ENCODE measurements at regions not wholly inside any gene's neighbourhood (a gene's known extent, or its start where the extent isn't known, plus 50 kb on each side); places are given as distances from the start of the nearest gene placed in this dataset.
A peak's percentile ranks its signal among the peaks of the same experiment; 100 is the strongest.

DNA sequence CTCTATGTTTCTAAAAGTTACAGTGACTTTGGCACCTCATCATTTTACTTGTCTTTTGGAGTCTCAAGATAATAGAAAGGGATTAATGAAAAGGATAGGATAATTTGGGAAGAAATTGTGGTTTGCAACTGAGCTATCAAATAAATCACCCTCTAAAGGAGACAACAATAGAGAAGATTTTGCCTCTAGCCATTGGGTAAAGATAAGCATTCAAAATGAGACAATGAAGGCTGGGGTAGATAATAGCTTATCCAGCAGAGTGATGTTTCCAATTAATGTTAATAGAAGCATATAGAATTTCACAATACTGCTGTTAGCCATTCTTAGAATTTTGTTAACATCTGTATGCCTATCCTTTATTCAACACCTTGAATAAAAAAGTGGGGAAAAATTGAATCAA lies 1177.6 kb downstream of the ADGRL3 start:
- no peak overlapping the region; a peak in 1 of 4 replicates for H3K27ac ChIP-seq (ENCODE audit: low read depth in 2 of 2, low read length in 1 of 2)
- peaks cover 0 to 2% of the 10 kb centered on the region in 2 experiments; a peak in 1 of 4 replicates for H3K4me1 ChIP-seq (ENCODE audit: control insufficient read depth in 1 of 2, insufficient read depth in 2 of 2, low read depth in 1 of 2, low read length in 1 of 2)
- H3K27me3 ChIP-seq (ENCODE audit: insufficient read depth): no peaks in the 10 kb centered on the region
- ChIA-PET POLR2A (no interaction called here), CTCF (no interaction called here)
- no peak overlapping the region for H2AFZ ChIP-seq (ENCODE audit: low read depth)
- H3K79me2 ChIP-seq (ENCODE audit: insufficient read depth): no peaks in the 10 kb centered on the region
- H3F3A ChIP-seq (replicated peaks; ENCODE audit: insufficient read depth): no peaks in the 10 kb centered on the region
- no peaks in the 10 kb centered on the region for H3K9me2 ChIP-seq
- H3K9ac ChIP-seq: no peak overlapping the region
- no peak overlapping the region for H3K4me3 ChIP-seq (ENCODE audit: low read depth in 2 of 2, low read length in 1 of 2)
- no peaks in the 10 kb centered on the region for H3K9me3 ChIP-seq
- DNase-seq: peak; percentile 1
- H3K36me3 ChIP-seq (replicated peaks in 1 of 2; ENCODE audit: control insufficient read depth in 1 of 2, insufficient read depth in 2 of 2, low read length in 1 of 2): no peaks in the 10 kb centered on the region
- no peaks in the 10 kb centered on the region for H4K20me1 ChIP-seq (ENCODE audit: insufficient read depth)
- no peak overlapping the region for H3K4me2 ChIP-seq
- TF ChIP-seq EP300 (IDR thresholded peaks at IDR 0.05; ENCODE audit: borderline replicate concordance in 1 of 2, low read depth in 1 of 2, low read length in 1 of 2) (peak in 1 of 2 experiments; percentile 78; a peak in 2 of 4 replicates), GATA2 (CRISPR knock-in tag; IDR thresholded peaks at IDR 0.05) (peak; percentile 58; the same call in 1 of the 2 replicates), SMC3 (IDR thresholded peaks at IDR 0.05; ENCODE audit: low read depth, low read length) (no peak)

DNA sequence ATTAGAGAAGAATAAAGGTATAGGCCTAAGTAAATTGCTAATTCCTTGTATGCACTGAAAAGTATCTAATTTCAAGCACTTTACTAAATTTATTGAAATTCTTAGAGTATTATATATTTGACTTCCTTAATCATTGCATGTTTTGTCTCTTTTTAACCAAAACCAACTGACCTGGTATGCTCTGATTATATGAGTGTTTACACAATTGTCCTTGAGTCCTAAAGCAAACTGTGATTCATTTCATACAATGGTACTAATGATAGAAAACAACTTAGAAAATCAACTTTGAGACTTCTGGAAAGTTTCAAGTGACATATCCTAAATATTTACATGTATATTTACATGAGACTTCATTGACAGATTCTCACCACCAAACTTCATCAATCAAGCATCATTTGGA lies 1177.1 kb downstream of the ADGRL3 start:
- Histone ChIP-seq H3K4me3 (ENCODE audit: low read depth in 2 of 2, low read length in 1 of 2) (no peak overlapping the region), H3K27ac (ENCODE audit: low read depth in 2 of 2, low read length in 1 of 2) (no peak overlapping the region; a peak in 1 of 4 replicates), H3K4me1 (ENCODE audit: control insufficient read depth in 1 of 2, insufficient read depth in 2 of 2, low read depth in 1 of 2, low read length in 1 of 2) (peaks cover 0 to 2% of the 10 kb centered on the region in 2 experiments; a peak in 1 of 4 replicates), H3K9ac (no peak overlapping the region), H3K27me3 (ENCODE audit: insufficient read depth) (no peaks in the 10 kb centered on the region), H3K79me2 (ENCODE audit: insufficient read depth) (no peaks in the 10 kb centered on the region), H3K9me3 (no peaks in the 10 kb centered on the region), H3K9me2 (no peaks in the 10 kb centered on the region), H3K36me3 (replicated peaks in 1 of 2; ENCODE audit: control insufficient read depth in 1 of 2, insufficient read depth in 2 of 2, low read length in 1 of 2) (no peaks in the 10 kb centered on the region), H3F3A (replicated peaks; ENCODE audit: insufficient read depth) (no peaks in the 10 kb centered on the region), H4K20me1 (ENCODE audit: insufficient read depth) (no peaks in the 10 kb centered on the region), H3K4me2 (no peak overlapping the region), H2AFZ (ENCODE audit: low read depth) (no peak overlapping the region)
- POLR2A ChIA-PET: no interaction called here
- no peak for DNase-seq
- CTCF ChIA-PET: no interaction called here
- TF ChIP-seq, protein P1, sequence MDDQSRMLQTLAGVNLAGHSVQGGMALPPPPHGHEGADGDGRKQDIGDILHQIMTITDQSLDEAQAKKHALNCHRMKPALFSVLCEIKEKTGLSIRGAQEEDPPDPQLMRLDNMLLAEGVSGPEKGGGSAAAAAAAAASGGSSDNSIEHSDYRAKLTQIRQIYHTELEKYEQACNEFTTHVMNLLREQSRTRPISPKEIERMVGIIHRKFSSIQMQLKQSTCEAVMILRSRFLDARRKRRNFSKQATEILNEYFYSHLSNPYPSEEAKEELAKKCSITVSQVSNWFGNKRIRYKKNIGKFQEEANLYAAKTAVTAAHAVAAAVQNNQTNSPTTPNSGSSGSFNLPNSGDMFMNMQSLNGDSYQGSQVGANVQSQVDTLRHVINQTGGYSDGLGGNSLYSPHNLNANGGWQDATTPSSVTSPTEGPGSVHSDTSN (IDR thresholded peaks at IDR 0.05): no peak
- no peak for TF ChIP-seq NFIC (IDR thresholded peaks at IDR 0.05; ENCODE audit: borderline replicate concordance)
- TF ChIP-seq, protein P2, sequence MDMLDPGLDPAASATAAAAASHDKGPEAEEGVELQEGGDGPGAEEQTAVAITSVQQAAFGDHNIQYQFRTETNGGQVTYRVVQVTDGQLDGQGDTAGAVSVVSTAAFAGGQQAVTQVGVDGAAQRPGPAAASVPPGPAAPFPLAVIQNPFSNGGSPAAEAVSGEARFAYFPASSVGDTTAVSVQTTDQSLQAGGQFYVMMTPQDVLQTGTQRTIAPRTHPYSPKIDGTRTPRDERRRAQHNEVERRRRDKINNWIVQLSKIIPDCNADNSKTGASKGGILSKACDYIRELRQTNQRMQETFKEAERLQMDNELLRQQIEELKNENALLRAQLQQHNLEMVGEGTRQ (IDR thresholded peaks at IDR 0.05; ENCODE audit: borderline replicate concordance, low read depth, low read length): no peak
- no peak for TF ChIP-seq FOXJ3 (CRISPR knock-in tag; IDR thresholded peaks at IDR 0.05)
- no peak for TF ChIP-seq TEAD4 (IDR thresholded peaks at IDR 0.05; ENCODE audit: borderline replicate concordance, insufficient read depth)
- TF ChIP-seq RAD21 (IDR thresholded peaks at IDR 0.05; ENCODE audit: low read length): no peak
- no peak for TF ChIP-seq SIN3A (IDR thresholded peaks at IDR 0.05; ENCODE audit: borderline replicate concordance, low read depth, low read length)
- no peak for TF ChIP-seq RFX5 (IDR thresholded peaks at IDR 0.05; ENCODE audit: low read length)
- no peak for TF ChIP-seq TAF1 (IDR thresholded peaks at IDR 0.05; ENCODE audit: borderline replicate concordance, low read depth, low read length)
- no peak for TF ChIP-seq FOXM1 (IDR thresholded peaks at IDR 0.05; ENCODE audit: low read depth)
- TF ChIP-seq, protein P3, sequence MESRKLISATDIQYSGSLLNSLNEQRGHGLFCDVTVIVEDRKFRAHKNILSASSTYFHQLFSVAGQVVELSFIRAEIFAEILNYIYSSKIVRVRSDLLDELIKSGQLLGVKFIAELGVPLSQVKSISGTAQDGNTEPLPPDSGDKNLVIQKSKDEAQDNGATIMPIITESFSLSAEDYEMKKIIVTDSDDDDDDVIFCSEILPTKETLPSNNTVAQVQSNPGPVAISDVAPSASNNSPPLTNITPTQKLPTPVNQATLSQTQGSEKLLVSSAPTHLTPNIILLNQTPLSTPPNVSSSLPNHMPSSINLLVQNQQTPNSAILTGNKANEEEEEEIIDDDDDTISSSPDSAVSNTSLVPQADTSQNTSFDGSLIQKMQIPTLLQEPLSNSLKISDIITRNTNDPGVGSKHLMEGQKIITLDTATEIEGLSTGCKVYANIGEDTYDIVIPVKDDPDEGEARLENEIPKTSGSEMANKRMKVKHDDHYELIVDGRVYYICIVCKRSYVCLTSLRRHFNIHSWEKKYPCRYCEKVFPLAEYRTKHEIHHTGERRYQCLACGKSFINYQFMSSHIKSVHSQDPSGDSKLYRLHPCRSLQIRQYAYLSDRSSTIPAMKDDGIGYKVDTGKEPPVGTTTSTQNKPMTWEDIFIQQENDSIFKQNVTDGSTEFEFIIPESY (IDR thresholded peaks at IDR 0.05; ENCODE audit: borderline replicate concordance, low read depth): no peak
- no peak for TF ChIP-seq ELF1 (IDR thresholded peaks at IDR 0.05)
- TF ChIP-seq EZH2phosphoT487 (IDR thresholded peaks at IDR 0.05; ENCODE audit: borderline replicate concordance, low read depth): no peak
- TF ChIP-seq, protein P4, sequence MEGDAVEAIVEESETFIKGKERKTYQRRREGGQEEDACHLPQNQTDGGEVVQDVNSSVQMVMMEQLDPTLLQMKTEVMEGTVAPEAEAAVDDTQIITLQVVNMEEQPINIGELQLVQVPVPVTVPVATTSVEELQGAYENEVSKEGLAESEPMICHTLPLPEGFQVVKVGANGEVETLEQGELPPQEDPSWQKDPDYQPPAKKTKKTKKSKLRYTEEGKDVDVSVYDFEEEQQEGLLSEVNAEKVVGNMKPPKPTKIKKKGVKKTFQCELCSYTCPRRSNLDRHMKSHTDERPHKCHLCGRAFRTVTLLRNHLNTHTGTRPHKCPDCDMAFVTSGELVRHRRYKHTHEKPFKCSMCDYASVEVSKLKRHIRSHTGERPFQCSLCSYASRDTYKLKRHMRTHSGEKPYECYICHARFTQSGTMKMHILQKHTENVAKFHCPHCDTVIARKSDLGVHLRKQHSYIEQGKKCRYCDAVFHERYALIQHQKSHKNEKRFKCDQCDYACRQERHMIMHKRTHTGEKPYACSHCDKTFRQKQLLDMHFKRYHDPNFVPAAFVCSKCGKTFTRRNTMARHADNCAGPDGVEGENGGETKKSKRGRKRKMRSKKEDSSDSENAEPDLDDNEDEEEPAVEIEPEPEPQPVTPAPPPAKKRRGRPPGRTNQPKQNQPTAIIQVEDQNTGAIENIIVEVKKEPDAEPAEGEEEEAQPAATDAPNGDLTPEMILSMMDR (IDR thresholded peaks at IDR 0.05): no peak
- no peak for TF ChIP-seq SMC3 (IDR thresholded peaks at IDR 0.05; ENCODE audit: low read depth, low read length)
- no peak for TF ChIP-seq MXI1 (IDR thresholded peaks at IDR 0.05; ENCODE audit: low read depth, low read length)
- TF ChIP-seq CHD2 (IDR thresholded peaks at IDR 0.05; ENCODE audit: low read length, partially characterized antibody): no peak
- no peak for TF ChIP-seq EP300 (IDR thresholded peaks at IDR 0.05; ENCODE audit: borderline replicate concordance in 1 of 2, low read depth in 1 of 2, low read length in 1 of 2)
- TF ChIP-seq, protein P5, sequence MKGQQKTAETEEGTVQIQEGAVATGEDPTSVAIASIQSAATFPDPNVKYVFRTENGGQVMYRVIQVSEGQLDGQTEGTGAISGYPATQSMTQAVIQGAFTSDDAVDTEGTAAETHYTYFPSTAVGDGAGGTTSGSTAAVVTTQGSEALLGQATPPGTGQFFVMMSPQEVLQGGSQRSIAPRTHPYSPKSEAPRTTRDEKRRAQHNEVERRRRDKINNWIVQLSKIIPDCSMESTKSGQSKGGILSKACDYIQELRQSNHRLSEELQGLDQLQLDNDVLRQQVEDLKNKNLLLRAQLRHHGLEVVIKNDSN (IDR thresholded peaks at IDR 0.05; ENCODE audit: borderline replicate concordance, low read depth): no peak
